RWPE2 (cell line): ENCODE measurements at regions not wholly inside any gene's neighbourhood (a gene's known extent, or its start where the extent isn't known, plus 50 kb on each side); places are given as distances from the start of the nearest gene placed in this dataset.

ENCODE experiments used
- ATAC-seq: fragments of 200-7000 bp; cut with Tn5 transposase; 3 replicates; pipeline ENCODE4 v1.9.1; 2021; ENCODE audit warnings: low read depth
- DNase-seq: peaks from one replicate; pipeline ENCODE4 v3.0.0-alpha.2; 2020; ENCODE audit warnings: low spot score
- H3K27ac ChIP-seq: fragments of 450-650 bp; 2 replicates; pipeline ENCODE4 v1.5.1; 2017; ENCODE audit warnings: mild to moderate bottlenecking; ENCODE audit not compliant: poor library complexity, severe bottlenecking
- H3K27me3 ChIP-seq: fragments of 250-450 bp; sonication (Bioruptor Pico); 2 replicates; pipeline ENCODE4 v1.5.1; 2021; ENCODE audit warnings: mild to moderate bottlenecking, moderate library complexity; ENCODE audit not compliant: insufficient read depth, poor library complexity, severe bottlenecking
- H3K36me3 ChIP-seq: fragments of 250-450 bp; sonication (Bioruptor Pico); 2 replicates; pipeline ENCODE4 v1.5.1; 2020; ENCODE audit warnings: low read depth, mild to moderate bottlenecking, moderate library complexity
- H3K4me1 ChIP-seq: fragments of 250-450 bp; sonication (Bioruptor Pico); 2 replicates; pipeline ENCODE4 v1.5.1; 2021; ENCODE audit warnings: mild to moderate bottlenecking, moderate library complexity; ENCODE audit not compliant: insufficient read depth, poor library complexity, severe bottlenecking
- H3K4me3 ChIP-seq: fragments of 250-450 bp; sonication (Bioruptor Pico); 2 replicates; pipeline ENCODE4 v1.5.1; 2021; ENCODE audit warnings: mild to moderate bottlenecking, moderate library complexity; ENCODE audit not compliant: severe bottlenecking
- H3K9me3 ChIP-seq: fragments of 250-450 bp; sonication (Bioruptor Pico); 2 replicates; pipeline ENCODE4 v1.5.1; 2021; ENCODE audit warnings: mild to moderate bottlenecking, moderate library complexity; ENCODE audit not compliant: severe bottlenecking
- TF ChIP-seq, protein P1 (sequence below): fragments of 450-650 bp; IDR thresholded peaks from one replicate; pipeline ENCODE4 v1.5.1; 2017; ENCODE audit warnings: mild to moderate bottlenecking, moderate library complexity; ENCODE audit not compliant: poor library complexity, severe bottlenecking

DNA sequence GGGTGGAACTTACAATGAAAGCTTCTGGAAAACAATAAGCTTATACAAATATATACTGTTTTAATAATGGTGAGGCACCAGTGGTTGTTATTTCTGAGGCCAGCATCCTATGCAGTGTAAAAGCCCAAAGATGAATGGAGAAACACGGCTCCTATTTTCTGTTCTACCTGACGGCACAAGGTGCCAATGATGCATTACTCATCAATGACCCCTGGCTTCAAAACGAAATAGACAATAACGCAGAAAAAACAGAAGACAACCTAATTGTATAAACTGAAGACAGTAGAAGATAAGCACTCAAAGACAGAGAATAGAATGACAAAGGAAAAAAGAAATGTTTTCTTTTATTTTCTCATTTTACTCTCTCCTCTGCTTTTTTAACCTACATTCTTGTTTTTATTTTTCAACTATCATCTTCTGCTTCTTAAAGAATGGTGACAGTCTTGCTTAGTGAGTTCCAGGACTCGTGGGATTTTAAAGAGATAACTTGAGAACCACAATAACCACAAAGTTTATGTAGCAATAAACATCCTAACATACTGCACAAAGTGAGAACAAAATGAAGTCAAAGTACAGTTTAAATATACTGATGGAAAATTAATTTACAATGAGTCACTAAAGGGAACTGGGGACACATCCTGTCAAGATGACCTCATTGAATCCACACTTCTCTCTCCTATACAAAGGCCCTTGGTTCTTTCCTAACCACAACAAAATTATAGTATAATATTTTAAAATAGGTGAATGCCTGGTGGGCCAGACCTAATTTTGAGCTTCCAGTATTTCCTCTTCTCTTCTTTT is 169.8 kb downstream of the BTC start:
- Histone ChIP-seq H3K4me1 (peaks cover 59% of the 10 kb centered on the region), H3K27me3 (no peaks in the 10 kb centered on the region), H3K4me3 (no peak overlapping the region), H3K36me3 (no peaks in the 10 kb centered on the region), H3K27ac (peak overlapping the region; percentile 87), H3K9me3 (no peaks in the 10 kb centered on the region)
- no peak for DNase-seq
- peak; percentile 93 for ATAC-seq
- TF ChIP-seq, protein P1, sequence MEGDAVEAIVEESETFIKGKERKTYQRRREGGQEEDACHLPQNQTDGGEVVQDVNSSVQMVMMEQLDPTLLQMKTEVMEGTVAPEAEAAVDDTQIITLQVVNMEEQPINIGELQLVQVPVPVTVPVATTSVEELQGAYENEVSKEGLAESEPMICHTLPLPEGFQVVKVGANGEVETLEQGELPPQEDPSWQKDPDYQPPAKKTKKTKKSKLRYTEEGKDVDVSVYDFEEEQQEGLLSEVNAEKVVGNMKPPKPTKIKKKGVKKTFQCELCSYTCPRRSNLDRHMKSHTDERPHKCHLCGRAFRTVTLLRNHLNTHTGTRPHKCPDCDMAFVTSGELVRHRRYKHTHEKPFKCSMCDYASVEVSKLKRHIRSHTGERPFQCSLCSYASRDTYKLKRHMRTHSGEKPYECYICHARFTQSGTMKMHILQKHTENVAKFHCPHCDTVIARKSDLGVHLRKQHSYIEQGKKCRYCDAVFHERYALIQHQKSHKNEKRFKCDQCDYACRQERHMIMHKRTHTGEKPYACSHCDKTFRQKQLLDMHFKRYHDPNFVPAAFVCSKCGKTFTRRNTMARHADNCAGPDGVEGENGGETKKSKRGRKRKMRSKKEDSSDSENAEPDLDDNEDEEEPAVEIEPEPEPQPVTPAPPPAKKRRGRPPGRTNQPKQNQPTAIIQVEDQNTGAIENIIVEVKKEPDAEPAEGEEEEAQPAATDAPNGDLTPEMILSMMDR = no peak

DNA sequence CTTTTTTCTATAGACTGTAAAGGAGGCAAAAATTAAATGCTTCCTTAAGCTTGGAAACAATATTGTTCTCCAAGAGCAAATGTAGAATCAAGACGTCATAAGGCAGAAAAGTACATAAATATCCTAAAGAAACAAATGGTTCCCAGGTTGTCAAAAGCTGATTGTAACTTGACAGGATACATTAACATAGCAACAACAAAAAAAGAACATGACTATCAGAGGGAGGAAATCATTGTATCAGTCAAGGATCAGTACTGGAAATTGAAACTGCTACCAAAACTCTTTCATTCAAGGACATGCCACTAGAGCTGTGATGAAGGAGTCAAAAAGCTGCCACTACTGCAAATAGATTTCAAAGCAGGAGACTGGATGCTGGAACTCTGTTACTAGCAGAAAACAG is 168.3 kb downstream of the BTC start:
- no peaks in the 10 kb centered on the region for H3K9me3 ChIP-seq
- no peak for DNase-seq
- H3K27me3 ChIP-seq = no peaks in the 10 kb centered on the region
- H3K4me1 ChIP-seq = peaks cover 52% of the 10 kb centered on the region
- H3K4me3 ChIP-seq = no peak overlapping the region
- H3K36me3 ChIP-seq = no peaks in the 10 kb centered on the region
- no peak for ATAC-seq
- H3K27ac ChIP-seq = peak overlapping the region; percentile 87
- TF ChIP-seq, protein P1 = no peak

DNA sequence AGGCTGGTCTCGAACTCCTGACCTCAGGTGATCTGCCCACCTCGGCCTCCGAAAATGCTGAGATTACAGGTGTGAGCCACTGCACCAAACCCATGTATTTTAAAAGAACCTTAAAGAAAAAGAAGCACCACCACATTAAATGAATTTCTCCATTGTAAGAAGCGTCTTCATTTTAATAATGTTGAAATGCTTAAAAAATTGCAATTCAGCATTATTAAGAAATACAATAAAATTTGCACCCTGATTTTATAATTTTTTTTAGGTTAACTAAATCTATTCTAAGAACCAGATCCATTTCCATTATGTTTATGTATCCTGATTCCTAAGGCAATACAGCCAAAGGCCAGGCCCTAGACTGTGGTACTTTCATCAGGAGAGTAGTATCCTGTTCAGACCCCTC is 167.2 kb downstream of the BTC start:
- ATAC-seq = no peak
- DNase-seq = no peak
- Histone ChIP-seq H3K36me3 (no peaks in the 10 kb centered on the region), H3K9me3 (no peaks in the 10 kb centered on the region), H3K4me1 (peaks cover 53% of the 10 kb centered on the region), H3K27ac (no peak overlapping the region), H3K4me3 (no peak overlapping the region), H3K27me3 (no peaks in the 10 kb centered on the region)
- TF ChIP-seq, protein P1 = no peak

DNA sequence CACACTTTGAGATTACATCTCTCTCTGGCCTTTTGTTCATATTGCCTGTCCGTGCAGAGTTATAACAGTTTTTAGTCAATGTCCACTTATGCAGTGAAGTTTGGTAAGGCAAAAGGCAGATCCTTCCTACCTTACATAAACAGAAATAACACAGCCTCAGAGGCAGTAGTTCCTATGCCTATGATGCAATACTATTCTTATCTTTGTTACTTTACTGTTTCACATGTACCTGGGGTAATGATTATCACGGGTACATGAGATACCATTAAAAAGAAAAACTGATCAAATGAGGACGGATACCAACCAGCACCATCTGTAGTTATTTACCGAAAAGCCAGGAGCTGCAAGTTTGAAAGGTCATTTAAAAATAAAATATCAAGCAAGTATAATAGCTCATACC is 166.8 kb downstream of the BTC start:
- no peak for DNase-seq
- TF ChIP-seq, protein P1 = no peak
- no peak overlapping the region for H3K27ac ChIP-seq
- no peaks in the 10 kb centered on the region for H3K27me3 ChIP-seq
- H3K36me3 ChIP-seq = no peaks in the 10 kb centered on the region
- peaks cover 55% of the 10 kb centered on the region for H3K4me1 ChIP-seq
- no peak overlapping the region for H3K4me3 ChIP-seq
- ATAC-seq = no peak
- H3K9me3 ChIP-seq = no peaks in the 10 kb centered on the region
